Stimulated activated CD8-positive, alpha-beta memory T cell treated with anti-CD3 and anti-CD28 coated beads, Interleukin-12 subunit alpha, Interleukin-12 subunit beta, amount 100 ng/mL, for 24 hours (primary cell): ENCODE measurements at regions not wholly inside any gene's neighbourhood (a gene's known extent, or its start where the extent isn't known, plus 50 kb on each side); places are given as distances from the start of the nearest gene placed in this dataset.
"Not testable (repeated sequence)": the region's sequence is repeated elsewhere in the genome, so short reads cannot be mapped to it uniquely, and the experiment has no call there.

Source experiments
- DNase-seq: peaks from one replicate; pipeline ENCODE4 v3.0.0-alpha.2; 2020; ENCODE audit errors: extremely low read depth

- no peak for DNase-seq
These were observed 344.5 kb upstream of the RASGEF1B start for GRCh38 chr4:81816031-81816761.

GRCh38 chr4:81814987-81815541 is 343.4 kb upstream of the RASGEF1B start:
- DNase-seq, result no peak

- no peak for DNase-seq
These were observed 340.0 kb upstream of the RASGEF1B start for GRCh38 chr4:81811562-81812293.

- no peak for DNase-seq
These were observed 336.4 kb upstream of the RASGEF1B start for GRCh38 chr4:81808011-81808672.

GRCh38 chr4:81807386-81807785 is 335.7 kb upstream of the RASGEF1B start:
- DNase-seq, result no peak

GRCh38 chr4:81806485-81806884 is 334.8 kb upstream of the RASGEF1B start:
- DNase-seq, result no peak

GRCh38 chr4:81804849-81805248 is 333.1 kb upstream of the RASGEF1B start:
- no peak for DNase-seq

GRCh38 chr4:81802285-81802846 is 330.7 kb upstream of the RASGEF1B start:
- no peak for DNase-seq

GRCh38 chr4:81799371-81799770 is 327.7 kb upstream of the RASGEF1B start:
- no peak for DNase-seq

- DNase-seq, result no peak
These were observed 325.3 kb upstream of the RASGEF1B start for GRCh38 chr4:81796790-81797528.

- DNase-seq, result no peak
These were observed 320.8 kb upstream of the RASGEF1B start for GRCh38 chr4:81792521-81792920.

GRCh38 chr4:81790477-81790876 is 318.8 kb upstream of the RASGEF1B start:
- DNase-seq, result no peak

- no peak for DNase-seq
These were observed 318.2 kb upstream of the RASGEF1B start for GRCh38 chr4:81789741-81790399.

- DNase-seq, result no peak
These were observed 317.5 kb upstream of the RASGEF1B start for GRCh38 chr4:81789158-81789557.

GRCh38 chr4:81786766-81787165 is 315.1 kb upstream of the RASGEF1B start:
- no peak for DNase-seq

GRCh38 chr4:81786063-81786763 is 314.5 kb upstream of the RASGEF1B start:
- no peak for DNase-seq

- no peak for DNase-seq
These were observed 313.6 kb upstream of the RASGEF1B start for GRCh38 chr4:81785338-81785737.

- DNase-seq, result no peak
These were observed 311.9 kb upstream of the RASGEF1B start for GRCh38 chr4:81783558-81783957.

- no peak for DNase-seq
These were observed 310.1 kb upstream of the RASGEF1B start for GRCh38 chr4:81781799-81782198.

GRCh38 chr4:81777718-81778117 is 306.0 kb upstream of the RASGEF1B start:
- not testable (repeated sequence) for DNase-seq
